Activated CD4-positive, CD25-positive, alpha-beta regulatory T cell (primary cell): ENCODE measurements at regions not wholly inside any gene's neighbourhood (a gene's known extent, or its start where the extent isn't known, plus 50 kb on each side); places are given as distances from the start of the nearest gene placed in this dataset.
"Not testable (repeated sequence)": the region's sequence is repeated elsewhere in the genome, so short reads cannot be mapped to it uniquely, and the experiment has no call there.

Experiments
- DNase-seq, 4 experiments: peaks; one replicate each; lab custom pipeline; 2025; lab: John Stamatoyannopoulos, UW

DNA sequence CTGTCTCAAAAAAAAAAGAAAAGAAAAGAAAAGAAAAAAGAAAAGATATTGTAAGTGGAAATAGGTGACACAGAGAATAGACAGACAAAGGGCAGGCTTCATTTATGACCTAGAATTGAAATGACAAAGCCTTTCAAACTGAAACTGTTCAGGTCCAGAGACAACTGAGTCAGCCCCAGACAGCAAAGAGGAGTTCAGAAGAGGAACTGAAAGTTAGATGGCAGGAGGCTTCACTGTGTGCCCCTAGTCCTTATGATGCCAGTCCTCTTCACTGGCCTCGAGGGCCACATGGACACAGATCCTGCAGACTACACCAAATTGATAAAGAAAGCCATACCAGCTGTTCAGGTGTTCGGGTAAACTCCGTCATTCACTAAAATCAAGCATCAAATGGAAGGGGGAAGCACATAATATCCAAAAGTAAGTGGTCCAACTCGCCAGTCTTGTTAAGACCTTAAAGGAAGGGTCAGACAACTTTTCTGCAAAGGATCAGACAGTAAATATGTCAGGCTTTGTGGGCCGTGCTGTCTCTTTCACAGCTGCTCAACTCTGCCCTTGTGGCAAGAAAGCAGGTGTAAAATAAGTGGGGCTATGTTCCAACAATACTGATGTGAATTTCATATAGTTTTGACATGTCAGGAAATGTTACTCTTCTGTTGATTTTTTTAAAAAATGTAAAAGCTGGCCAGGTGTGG lies 231.9 kb upstream of the MGAT5 start:
- no peak for DNase-seq

DNA sequence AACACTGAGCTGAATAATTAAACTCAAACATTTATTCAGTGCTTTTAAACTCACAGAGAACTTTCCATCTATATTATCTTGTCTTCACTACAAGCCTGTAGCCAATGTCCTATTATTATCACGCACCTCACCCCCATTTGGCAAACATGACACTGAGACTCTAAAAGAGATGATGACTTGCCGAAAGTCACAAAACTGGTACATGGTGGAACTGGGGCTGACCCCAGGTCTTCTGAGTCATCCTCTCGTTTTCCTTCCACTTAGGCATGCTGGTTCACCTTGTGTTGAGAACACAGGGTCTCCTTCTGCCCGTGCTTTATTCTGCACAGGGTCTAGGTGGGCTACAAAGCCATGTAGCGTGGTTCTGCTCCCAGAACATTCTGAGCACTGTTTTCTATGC lies 230.0 kb upstream of the MGAT5 start:
- no peak for DNase-seq

DNA sequence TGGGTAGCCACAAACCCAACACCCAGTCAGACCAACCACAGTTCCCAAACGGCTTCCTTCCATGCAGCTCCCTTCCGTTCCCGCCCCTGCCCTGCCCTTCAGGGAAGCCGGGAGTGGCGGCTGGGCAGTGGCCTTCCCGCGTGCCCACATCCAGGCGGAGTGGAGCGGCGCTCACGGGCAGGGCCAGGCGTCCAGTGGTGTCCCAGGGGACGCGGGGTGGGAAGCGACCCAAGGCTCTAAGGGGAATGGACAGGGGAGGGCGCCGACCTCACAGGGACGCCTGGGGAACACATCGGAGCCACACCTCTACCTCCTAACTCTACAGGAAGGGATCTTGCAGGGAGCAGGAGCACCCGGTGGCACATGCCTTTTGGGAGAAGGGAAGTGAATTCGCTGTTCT lies 225.9 kb upstream of the MGAT5 start:
- DNase-seq, result no peak

GRCh38 chr2:134029418-134029817 lies 224.5 kb upstream of the MGAT5 start:
- no peak for DNase-seq

DNA sequence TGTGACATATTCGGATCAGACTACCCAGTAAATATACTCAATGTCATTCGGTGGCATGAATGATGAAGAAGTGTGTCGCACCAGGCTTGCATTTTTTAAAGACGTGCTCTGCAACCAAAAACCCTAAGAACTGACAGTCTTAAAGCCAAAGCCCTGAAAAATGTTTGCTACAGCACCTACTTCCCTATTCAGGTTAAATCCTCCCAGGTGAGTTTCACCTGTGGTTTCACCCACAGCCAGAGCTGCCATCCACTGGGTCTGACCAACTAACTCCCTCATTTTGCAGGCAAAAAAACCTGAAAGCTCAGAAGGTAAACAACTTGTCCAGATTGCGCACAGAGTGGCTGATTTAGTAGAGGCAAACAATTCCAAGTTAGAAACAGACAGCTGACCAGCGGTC lies 222.3 kb upstream of the MGAT5 start:
- no peak for DNase-seq

DNA sequence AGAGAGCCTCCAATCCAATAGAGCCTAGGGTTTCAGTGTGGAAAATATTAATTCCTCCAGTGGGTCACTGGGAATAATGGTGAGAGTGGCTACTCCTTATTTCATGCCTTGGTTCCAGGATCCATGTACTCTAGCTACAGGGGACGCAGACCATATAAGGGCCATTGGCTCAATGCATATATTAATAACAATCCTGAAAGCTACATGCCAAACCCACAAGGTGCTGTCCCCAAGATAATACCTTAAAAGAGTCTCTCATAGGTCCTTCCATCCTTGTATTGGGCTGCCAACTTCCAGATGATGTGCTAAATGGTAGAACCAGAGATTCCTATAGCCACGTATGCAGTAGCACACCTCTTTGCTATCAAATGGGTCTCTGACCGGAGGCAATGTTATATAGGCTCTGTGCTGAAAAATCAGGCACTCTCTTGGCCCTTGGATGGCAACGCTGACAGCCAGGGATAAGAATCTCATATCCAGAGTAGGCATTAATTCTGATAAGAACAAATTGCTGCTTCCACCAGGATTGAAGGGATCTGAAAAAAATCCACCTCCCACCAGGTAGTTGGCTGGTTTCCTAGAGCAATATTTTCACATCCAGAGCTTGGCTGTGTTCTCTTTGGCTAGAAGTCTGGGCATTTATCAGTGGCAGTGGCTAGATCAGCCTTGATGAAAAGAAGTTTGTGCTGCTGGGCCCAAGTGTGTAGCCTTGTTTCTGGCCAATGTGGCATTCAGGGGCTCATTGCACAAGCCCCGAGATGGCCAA lies 218.1 kb upstream of the MGAT5 start:
- no peak for DNase-seq

GRCh38 chr2:134039912-134040581 lies 213.8 kb upstream of the MGAT5 start:
- no peak for DNase-seq

DNA sequence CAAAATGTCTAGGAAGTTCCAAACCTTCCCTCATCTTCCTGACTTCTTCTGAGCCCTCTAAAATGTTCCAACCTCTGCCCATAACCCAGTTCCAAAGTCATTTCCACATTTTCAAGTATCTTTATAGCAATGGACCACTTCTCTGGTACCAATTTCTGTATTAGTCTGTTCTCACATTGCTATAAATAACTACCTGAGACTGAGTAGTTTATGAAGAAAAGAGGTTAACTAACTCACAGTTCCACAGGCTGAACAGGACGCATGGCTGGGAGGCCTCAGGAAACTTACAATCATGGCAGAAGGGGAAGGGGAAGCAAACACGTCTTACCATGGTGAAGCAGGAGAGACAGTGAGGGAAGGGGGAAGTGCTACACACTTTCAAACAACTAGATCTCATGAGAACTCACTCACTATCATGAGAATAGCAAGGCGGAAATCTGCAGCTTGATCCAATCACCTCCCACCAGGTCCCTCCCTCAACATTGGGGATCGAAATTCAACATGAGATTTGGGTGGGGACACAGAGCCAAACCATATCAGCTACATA lies 213.2 kb upstream of the MGAT5 start:
- DNase-seq, result not testable (repeated sequence)

DNA sequence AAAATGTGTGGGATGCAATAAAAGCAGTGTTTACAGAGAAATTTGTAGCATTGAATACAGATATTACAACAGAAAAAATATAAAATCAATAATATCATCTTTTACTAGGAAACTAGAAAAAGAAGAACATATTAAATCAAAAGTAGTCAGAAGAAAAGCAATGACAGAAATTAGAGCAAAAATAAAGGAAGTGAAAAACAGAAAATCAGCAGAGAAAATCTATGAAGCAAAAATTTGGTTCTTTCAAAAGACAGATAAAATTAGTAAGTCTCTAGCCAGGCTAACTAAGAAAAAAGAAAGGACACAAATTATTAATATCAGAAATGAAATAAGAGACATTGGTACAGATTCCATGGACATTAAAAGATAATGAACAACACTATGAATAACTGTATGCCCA lies 212.0 kb upstream of the MGAT5 start:
- DNase-seq, result no peak

GRCh38 chr2:134043028-134043427 lies 210.8 kb upstream of the MGAT5 start:
- not testable (repeated sequence) for DNase-seq

- DNase-seq, result no peak
Observed at GRCh38 chr2:134052173-134052572, 201.7 kb upstream of the MGAT5 start.

DNA sequence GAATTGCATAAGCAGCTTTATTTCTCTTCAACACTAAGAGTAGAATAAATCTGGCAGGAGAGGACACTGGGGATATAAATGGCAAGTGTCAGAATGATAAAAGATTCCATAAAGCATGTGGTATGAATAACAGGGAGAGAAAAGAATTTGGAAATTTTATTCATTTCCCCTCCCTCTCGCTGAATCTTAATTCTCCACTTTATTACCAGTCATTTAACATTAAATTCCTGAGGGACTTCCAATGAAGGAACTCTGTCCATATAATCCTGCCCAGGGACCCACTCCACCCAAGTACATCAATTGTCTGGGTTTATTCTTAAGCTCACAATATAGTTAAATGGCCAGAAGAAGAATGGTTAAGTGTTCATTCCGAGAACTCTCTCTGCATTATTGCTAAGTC lies 197.7 kb upstream of the MGAT5 start:
- DNase-seq, result no peak

DNA sequence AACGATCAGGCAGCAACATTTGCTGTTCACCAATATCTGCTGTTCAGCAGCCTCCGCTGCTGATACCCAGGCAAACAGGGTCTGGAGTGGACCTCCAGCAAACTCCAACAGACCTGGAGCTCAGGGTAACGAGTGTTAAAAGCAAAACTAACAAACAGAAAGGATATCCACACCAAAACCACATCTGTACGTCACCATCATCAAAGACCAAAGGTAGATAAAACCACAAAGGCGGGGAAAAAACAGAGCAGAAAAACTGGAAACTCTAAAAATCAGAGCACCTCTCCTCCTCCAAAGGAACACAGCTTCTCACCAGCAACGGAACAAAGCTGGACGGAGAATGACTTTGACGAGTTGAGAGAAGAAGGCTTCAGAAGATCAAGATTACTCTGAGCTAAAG lies 192.8 kb upstream of the MGAT5 start:
- DNase-seq, result not testable (repeated sequence)

- DNase-seq, result not testable (repeated sequence)
Observed at GRCh38 chr2:134062235-134062634, 191.6 kb upstream of the MGAT5 start.

GRCh38 chr2:134063916-134064315 lies 190.0 kb upstream of the MGAT5 start:
- DNase-seq, result not testable (repeated sequence)

DNA sequence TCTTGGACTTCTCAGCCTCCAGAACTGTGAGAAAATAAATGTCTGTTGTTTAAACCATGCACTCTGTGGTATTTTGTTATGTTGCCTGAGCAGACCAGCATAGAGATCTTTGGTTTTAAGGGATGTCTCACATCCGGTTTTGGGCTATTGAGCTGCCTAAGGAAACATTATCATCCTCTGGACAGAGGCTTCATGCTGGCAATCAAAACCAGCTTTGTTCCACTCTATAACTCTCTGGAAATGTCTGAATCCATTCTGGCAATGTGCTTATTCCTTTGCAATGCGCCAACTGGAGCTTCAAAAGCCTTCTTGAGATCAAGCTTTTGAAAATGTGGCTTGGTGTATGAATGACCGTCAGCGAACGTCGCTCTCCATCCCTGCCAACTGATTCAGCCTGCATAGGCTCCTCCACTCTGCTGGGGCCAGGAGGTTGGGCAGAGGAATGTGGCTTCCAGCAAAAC lies 183.6 kb upstream of the MGAT5 start:
- no peak for DNase-seq

DNA sequence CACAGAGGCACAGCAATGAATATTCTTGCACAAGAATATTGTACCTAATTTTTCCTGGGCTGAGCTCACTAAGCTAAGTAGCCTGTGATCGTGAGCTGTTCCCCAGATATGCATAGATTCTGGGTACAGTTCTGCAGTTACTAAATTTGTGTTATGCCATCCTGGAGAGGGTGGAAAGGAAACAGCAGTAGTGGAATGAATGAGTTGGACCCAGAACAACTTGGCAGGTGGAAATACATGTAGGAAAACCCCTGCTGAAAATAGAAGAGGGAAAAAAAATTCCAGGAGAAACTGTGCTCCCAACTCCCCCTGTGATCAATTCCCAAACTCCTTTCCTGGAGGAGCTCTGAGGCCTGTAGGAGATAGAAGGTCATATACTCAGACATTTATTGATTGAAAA lies 181.5 kb upstream of the MGAT5 start:
- no peak for DNase-seq

GRCh38 chr2:134073023-134073422 lies 180.8 kb upstream of the MGAT5 start:
- no peak for DNase-seq

DNA sequence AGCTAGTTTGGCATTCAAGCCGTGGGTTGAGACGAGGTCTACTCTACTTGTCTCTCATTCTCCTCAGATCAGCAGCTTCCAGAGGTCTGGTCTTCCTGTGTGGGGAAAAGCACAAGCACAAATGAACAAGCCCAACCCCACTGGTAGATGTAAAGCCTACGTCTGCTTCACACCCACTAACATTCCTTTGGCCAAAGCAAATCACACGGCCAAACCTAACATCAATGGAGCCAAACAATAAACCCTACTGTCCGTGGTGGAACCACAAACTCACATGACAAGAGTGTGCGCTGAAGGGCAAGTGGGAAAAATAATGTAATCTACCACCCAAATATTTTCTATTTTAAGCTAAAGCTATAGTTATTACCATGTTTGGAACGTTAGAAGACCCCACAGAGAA lies 179.3 kb upstream of the MGAT5 start:
- DNase-seq, result no peak

DNA sequence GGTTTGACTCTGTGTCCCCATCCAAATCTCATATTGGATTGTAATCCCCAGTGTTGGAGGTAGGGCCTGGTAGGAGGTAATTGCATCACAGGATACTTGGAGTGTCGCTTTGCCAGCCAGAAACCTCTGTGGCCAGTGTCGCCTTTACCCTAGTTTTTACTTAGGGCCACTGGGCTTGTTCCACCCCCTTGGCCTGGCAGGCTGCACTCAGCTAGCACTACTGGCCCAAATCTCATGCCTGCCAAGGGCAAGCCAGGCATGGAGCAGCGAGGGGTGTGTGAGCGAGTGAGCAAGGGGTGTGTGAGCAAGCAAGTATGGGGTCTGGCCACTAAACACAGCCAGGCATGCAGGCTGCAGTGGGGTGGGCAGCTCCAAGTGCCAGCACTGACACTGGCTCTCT lies 178.7 kb upstream of the MGAT5 start:
- no peak for DNase-seq

- no peak for DNase-seq
Observed at GRCh38 chr2:134078354-134078753, 175.5 kb upstream of the MGAT5 start.

DNA sequence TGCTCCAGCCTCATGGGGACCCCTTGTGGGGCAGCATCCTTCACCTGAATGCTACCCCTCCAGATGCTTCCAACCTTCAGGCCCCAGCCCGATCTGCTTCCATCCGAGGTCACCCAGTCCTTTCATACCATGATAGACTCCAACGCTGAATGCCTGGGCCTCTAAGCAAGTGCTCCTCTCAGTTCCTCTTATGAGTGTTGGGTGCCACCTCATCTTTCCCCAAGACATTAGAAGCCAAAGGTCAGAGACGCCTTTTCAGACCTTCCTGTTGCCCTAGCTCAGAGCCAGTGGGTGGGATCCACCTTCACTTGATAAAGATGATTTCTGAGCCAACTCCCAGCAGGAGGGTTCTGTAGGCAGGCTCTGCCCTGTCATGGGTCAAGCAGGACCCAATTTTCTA lies 174.5 kb upstream of the MGAT5 start:
- DNase-seq, result no peak
